HS-5 (cell line): ENCODE measurements at regions not wholly inside any gene's neighbourhood (a gene's known extent, or its start where the extent isn't known, plus 50 kb on each side); places are given as distances from the start of the nearest gene placed in this dataset.

Experiments
- DNase-seq: peaks from one replicate; pipeline ENCODE4 v3.0.0-alpha.2; 2012; ENCODE audit warnings: low read depth

DNA sequence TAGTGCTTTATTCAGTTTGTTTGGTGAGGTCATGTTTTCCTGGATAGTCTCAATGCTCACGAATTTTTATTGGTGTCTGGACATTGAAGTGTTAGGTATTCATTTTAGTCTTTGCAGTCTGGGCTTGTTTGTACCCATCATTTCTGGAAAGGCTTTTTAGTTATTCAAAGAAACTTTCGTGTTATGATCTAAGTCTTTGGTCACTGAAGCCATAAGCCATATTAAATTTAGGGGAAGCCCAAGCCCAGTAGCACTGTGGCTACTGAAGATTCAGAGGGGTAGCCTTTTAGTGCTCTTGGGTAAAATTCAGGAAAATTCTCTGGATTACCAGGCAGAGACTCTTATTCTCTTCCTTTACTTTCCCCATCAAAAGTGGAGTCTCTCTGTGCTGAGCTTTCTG, 56.2 kb upstream of the PEX5L start:
- DNase-seq: no peak

DNA sequence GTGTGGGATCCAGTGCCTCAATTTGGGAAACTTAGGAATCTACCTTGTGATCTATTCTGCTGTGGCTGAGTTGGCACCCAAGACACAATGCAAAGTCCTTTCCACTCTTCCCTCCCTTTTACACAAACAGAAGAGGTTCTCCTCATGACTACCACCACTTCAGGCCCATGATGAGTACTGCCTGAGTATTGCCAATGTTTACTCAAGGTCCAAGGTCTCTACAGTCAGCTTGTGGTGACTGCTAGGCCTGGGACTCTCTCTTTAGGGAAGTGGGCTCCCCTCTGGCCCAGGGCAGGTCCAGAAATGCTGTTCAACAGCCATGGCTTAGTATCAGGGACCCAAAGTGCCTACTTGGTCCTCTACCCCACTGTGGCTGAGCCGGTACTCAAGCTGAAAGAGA, 56.8 kb upstream of the PEX5L start:
- DNase-seq: no peak

DNA sequence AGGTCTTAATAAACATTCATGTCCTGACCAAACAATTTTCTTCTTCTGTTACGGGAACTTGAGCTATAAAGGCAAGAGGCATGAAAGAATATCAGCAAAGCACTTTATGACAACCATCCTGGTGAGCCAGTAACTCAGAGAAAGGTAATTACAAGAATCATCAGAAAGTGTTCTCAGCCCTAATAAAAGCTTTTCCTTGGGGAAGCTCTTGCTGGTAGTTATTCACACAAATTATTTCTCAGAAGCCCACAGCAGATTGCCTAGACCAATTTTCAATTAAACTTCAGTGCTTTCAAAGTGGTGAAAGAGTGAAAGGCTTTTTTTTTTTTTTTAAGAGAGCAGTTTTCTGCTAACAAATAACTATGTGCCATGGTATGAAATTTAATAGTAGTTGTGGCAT, 60.9 kb upstream of the PEX5L start:
- DNase-seq: no peak

DNA sequence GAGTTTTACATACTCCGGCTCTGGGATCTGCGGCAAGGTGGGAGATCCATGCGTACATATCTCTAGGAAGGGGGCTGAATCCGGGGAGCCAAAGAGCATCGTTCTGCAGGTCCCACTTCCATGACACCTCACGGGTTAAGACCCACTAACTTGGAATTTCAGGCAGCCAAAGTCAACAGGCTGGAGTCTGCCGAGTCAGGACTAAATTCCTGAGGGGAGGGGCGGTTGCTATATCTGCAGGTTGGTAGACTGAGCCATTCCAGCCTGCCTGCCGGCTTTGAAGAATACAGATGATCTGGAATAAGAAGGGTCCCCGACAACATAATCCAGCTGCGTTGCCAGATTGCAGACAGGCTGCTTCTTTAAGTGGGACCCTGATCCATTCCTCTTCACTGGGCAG, 65.4 kb upstream of the PEX5L start:
- no peak for DNase-seq

DNA sequence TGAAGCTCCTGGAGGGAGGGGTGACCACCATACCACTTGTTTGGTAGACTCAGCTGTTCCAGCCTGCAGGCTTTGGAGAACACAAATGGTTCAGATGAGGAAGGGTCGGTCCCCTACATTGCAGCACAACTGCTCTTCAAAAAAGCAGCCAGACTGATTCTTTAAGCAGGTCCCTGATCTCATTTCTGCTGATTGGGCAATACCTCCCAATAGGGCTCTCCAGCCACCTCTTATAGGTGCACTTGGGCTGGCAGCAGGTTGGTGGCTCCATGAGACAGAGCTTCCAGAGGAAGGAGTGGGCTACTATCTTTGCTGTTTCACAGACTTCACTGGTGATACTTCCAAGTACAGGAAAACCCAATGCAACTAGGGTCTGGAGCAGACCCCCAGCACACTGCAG, 65.9 kb upstream of the PEX5L start:
- DNase-seq: no peak

DNA sequence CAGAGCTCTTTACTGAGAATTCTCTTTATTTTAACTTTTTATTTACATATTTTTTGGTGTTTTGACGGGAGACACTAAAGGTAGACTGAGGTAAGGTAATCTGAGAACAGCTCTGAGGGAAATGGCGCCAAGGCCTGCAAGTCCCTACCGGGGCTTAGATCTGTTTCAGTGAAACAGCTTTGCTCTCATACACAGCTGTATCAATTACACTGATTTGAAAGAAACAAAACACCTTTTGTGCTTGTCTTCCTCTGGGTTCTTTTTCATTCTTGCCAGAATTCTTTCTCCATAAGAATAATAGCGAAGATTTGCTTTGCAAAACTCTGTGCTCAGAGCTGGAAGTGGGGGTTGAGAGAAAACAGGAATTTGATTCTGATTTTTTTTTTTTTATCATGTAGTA, 79.5 kb upstream of the PEX5L start:
- DNase-seq: no peak

DNA sequence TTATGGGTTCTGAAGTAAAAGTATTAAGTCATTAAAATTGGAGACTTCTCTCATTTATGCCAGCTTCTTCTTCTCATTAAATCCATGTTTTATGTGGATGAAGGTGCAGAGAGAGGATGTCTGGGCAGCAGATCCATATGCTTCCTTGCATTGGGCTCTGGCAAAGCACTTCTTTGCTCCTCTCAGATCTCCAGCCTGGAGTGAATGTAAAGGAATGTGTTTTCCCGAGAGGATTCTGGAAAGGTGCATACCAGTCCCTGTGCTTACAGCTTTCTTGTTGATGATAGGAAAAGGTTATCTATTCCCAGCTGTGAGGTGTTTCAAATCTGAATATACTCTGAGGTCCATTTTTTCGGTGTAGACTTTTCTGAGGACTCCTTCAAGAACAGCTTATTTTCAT, 79.9 kb upstream of the PEX5L start:
- DNase-seq: no peak

DNA sequence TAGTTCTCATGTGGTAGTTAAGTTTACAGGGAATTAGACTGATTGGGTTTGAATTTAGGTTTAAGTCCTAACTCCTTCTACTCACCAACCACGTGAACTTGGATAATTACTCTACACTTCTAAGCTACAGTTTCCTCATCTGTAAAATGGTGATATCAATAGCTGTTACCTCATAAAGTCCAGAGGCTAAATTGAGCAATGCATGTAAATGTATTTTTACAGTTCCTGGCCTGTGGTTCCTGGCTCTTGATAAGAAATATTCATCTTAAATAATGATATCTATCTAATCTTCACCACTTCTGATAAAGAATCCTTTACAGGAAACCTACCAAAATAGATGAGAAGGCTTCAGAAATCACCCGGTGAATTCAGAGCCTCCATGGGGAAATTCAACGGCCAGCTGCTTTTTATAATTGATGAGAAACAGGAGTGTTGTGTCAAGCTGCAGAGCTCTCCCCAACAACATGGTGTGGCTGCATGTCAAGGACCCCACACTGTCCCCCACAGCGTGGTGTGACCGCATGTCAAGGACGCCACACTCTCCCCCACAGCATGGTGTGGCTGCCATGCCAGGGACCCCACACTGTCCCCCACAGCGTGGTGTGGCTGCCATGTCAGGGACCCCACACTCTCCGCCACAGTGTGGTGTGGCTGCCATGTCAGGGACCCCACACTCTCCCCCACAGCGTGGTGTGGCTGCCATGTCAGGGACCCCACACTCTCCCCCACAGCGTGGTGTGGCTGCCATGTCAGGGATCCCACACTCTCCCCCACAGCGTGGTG, 80.8 kb upstream of the PEX5L start:
- no peak for DNase-seq

DNA sequence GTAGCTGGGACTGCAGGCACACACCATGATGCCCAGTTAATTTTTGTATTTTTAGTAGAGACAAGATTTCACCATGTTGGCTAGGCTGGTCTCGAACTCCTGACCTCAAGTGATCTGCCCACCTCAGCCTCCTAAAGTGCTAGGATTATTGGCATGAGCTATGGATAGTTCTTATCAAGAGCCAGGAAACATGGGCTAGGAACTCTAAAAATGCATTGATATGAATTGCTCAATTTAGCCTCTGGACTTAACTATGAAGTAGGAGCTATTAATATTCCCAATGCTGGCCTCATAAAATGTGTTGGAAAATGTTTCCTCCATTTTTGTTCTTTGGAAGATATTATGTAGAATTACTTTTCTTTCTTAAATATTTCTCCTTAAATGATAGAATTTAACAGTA, 82.8 kb upstream of the PEX5L start:
- no peak for DNase-seq

DNA sequence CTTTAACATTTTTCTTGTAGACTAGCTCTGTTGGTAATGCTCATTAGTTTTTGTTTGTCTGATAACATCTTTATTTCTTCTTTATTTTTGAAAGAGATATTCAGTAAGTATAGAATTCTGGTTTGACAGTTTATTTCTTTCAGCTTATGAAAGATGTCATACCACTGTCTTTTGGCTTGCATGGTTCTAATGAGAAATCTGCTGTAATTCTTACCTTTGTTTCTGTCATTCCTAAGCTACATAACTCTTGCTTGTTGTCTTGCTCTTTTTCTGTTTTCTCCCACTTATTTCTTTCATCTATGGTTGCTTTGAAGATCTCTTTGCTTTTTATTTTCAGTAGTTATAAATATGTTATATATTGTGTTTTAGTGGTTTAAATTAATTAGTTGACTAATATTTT, 87.2 kb upstream of the PEX5L start:
- DNase-seq: no peak

DNA sequence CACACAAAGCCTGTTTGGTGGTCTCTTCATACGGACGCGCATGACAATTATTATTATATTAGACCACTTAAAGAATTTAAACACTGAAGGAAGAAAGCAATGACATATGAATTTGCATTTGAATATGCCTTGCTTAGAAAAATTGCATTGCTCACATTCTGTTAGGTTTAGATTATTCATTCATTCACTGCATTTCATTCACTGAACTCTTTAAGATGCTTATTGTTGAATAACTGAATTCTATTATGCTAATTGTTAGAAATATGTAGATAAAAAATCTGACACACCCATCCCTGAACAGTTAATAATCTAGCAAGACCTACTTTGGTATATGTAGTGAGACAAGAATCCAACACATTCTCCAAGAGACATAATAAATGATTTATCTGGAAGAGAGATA, 94.4 kb upstream of the PEX5L start:
- DNase-seq: no peak

DNA sequence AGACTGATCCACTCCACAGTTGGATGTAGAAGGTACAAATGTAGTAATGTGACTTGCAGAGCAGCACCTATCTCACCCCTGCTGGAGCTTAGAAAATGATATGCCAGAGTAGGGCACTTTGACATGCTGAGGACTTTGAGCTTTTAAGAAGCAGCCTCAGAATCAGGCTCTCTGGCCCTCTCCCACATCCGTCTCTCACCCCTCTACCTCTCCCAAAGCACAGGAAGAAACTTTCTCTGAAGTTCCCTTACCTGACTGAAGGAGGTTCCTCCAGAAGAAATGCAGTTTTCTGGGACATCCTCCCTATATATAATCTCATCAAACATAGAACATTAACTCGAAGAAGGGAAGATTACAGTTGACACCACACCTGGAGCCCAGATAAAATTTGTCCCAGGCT, 98.4 kb upstream of the PEX5L start:
- no peak for DNase-seq

DNA sequence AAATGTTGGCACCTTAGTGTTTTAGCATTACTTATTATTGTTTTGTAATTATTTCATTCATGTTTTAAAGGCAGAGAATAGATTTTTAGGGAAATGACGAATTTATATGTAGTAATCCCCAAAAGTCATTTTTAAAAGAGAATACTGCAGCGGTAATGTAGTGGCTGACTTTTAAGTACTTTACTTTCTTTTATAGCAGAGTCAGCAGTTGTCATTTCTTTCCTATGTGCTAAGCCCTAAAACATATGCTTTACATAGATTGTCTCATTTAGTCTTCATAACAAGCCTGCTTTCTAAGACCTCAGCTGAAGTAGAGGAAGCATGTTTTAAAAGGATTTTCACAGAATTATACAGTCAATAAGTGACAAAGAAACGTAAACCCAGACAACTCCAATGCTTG, 102.1 kb upstream of the PEX5L start:
- DNase-seq: no peak

DNA sequence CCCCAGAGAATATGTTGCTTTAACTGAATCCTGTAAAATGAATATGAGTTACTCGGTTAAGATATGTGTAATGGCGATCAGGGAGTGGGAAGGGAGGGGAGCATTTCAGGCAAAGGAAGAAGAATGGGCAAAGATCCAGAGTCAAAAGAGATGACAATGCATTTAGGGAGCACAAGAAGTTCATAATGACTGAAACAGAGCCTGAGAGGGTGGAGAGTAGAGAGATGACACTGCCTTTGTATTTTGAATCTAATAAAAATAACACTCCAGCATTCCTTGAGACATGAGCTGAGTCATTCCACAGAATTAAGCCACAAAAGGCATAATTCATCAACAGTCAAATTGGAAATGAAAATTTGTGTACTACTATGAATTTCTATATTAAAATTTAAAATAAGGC, 105.3 kb upstream of the PEX5L start:
- DNase-seq: peak; percentile 1

DNA sequence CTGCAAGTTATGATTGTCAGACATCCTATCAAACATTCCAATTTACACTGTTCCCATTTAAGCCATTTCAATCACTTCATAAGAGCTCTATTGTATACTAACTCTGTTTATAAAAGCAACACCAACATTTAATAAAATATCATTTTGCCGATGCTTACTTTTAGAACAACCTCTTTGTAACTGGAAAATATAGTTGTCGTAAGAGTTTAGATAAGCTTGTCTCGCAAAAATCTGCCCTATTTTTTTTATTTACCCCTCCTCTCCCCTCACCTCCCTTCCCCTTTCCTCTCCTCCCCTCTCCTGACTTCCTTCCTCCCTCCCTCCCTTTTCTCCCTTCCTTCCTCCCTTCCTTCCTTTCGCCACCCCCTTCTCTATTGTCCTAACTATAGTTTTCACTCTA, 105.7 kb upstream of the PEX5L start:
- DNase-seq: no peak

DNA sequence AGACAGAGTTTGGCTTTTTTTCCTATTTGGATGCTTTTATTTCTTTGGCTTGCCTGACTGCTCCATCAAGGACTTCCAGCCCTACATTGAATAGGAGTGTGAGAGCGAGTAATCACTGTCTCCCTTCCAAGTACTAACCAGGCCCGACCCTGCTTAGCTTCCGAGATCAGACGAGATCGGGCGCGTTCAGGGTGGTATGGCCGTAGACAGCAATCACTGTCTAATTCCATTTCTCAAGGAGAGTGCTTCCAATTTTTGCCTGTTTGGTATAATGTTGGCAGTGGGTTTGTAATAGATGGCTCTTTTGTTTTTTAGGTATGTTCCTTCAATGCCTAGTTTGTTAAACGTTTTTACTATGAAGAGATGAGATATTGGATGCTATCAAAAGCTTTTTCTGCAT, 125.0 kb upstream of the PEX5L start:
- DNase-seq: no peak

DNA sequence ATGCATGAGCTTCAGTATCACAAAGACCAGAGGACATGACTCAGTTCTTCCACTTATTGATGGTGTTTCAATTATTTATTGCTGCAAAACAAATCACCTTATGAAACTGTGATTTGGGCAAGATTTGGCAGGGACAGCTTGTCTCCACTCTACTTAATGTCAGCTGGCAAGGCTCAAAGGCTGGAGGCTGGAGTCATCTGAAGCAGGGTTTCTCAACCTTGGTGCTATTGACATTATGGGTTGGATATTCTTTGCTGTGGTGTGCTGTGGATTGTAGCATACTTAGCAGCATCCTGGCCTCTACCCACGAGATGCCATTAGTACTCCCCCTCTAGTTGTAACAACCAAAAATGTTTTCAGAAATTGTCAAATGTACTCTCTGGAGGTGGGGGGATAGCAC, 138.8 kb upstream of the PEX5L start:
- no peak for DNase-seq

DNA sequence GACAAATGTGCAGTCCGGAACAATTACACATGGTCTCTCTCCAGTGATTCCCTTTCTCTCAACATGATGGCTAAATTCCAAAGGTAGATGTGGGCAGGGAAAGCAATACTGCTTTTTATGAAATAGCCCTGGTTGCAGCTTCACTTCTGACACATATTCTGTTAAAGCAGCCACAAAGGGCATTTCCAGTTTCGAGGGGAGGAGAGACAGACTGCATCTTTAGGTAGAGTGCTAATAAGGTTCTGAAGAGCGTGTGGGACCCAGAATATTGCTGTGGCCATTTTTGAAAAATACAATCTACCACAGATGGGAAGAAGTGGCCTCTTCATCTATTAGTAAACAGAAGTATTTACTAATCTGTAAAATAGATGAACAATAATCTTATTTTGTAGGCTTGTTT, 139.3 kb upstream of the PEX5L start:
- no peak for DNase-seq

DNA sequence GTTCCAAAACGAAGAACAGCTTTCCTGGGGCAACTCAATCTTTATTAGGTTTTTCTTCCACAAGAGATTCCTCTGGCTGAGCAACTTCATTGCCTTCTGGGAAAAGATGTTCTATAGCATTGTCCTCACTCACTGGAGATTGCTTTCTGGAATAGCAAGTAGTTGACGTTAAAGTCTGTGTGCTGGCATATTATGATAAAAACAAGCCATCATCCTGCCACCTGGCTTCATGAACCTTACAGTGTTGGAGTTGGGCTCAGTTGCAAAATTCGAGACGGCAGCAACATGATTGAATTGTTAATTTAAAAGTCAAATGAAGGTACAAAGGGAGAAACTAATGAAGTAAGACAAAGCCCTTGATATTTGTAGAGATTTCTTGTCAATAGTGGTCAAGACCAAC, 140.5 kb upstream of the PEX5L start:
- no peak for DNase-seq

DNA sequence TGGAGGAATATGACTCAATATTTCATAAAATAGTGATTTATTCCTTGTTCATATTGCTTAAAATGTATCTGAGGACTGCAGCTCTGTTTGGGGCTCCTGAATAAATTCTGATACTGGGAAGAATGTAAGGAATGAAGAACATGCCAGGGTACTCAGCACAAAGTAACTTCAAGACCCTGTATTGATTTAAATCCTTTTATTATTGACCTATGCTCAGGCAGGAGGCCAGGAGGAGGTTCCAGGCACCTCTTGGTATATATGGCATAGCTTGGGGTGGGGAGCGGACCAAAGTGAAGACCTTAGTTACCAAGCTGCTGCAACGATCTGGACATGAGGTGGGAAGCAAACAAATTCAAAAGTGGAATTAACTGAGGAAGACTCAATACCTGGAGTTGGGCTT, 142.8 kb upstream of the PEX5L start:
- no peak for DNase-seq

DNA sequence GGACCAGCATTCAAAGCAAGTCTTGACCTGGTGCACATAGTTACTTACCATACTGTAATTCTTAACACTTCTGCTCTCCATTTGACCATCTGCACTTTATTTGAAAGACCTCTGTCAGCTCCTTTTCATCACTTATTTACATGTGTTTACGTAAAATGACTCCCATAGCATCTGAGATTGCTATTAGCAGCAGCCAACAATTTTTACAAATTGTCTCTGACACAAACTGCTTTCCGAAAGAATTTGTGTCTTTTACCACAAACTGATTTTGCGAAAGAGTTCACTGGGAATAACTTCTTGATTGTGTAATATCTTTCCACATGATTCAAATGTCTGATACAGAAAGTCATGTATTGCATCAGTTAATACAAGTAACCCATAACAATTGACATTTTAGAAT, 144.1 kb upstream of the PEX5L start:
- DNase-seq: peak; percentile 64

DNA sequence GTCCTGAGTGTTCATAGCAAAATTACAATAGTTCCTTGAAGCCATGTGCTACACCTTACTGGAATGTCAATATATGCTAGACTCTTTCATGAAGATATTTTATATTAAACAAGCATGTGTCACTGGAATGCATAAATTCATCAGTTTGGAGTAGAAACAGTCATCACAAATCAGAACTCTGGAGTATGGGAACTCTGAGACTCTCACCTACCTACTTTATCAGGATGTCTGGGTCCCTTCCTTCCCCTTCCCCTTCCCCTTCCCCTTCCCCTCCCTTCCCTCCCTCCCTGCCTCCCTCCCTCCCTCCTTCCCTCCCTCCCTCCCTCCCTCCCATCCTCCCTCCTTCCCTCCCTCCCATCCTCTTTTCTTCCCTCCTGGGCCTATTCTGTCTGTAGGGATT, 144.7 kb upstream of the PEX5L start:
- DNase-seq: no peak

DNA sequence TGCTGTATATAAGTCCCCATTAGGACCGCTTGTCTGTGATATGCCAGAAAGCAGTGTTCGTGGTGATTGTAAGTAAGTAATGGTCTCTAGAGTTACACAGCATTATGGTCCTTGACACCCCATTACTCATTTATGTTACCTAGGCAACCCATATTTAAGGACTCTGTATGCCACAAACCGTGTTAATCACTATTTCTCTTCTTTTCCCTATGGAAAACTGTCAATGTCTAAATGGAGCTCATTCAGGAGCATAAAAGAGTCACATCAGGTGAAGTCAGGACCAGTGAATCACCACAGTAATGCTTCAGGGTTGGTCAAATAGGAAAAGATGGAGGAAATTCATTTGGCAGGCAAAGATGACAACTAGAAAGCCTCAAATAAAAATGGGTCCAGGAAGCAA, 146.6 kb upstream of the PEX5L start:
- DNase-seq: no peak

DNA sequence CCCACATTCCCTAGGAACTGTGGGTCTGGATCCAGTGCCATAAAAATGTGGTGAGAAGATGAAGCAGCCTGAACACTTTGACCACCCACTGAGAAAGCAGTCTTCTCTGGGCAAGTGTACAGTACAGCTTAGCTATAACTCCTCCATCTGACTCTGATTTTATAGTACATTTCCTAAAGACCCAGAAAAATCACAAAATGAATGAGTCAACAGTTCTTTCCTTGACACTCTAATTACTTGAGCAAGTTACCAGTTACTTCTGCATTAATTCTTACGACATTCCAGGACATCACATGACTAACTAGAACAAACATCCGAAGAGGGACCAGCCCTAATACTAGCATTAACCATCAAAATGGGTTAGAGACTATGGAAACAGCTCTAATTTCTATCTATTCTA, 148.1 kb upstream of the PEX5L start:
- DNase-seq: no peak

DNA sequence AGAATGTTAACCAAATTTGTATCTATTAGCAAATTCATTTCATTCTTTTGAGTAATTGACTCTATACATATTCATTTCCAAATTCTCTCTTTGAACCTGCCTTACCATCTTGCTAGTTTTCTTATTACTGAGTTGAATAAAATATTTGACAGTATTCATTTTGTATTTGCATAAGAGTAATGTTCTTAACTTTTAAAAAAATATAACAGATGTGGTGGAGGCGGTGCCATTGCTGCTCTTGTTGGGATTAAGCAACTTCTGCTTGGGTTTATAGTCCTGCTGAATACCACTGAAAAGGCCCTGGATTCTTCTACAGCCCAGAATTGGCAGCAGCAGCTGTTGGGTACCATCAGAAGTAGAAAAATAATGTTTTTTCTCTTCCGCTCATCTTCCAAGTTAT, 148.9 kb upstream of the PEX5L start:
- no peak for DNase-seq
